K562 (cell line): ENCODE measurements at regions not wholly inside any gene's neighbourhood (a gene's known extent, or its start where the extent isn't known, plus 50 kb on each side); places are given as distances from the start of the nearest gene placed in this dataset.

Experiments used
- ATAC-seq: fragments of 200-7000 bp; cut with Tn5 transposase; 3 replicates; pipeline ENCODE4 v1.9.1; 2020; ENCODE audit warnings: moderate library complexity
- BruUV-seq: library from RNA; stranded (reverse); fragments of 400-500 nt; replicated peaks from 2 replicates; lab custom pipeline; 2021; lab: Mats Ljungman, UMichigan
- CTCF ChIA-PET: fragments of 300-600 bp; formaldehyde crosslinking; extraction: SDS; loops from one replicate; lab custom pipeline; 2021; ENCODE audit warnings: low intra/inter-chr PET ratio; lab: Yijun Ruan, JAX
- POLR2A ChIA-PET: fragments of 300-600, 350-650 bp; sonication (Branson Sonifier 250); formaldehyde crosslinking; extraction: SDS; loops from one replicate; lab custom pipeline; 2021; ENCODE audit warnings: antibody characterized with exemption, inconsistent platforms; lab: Yijun Ruan, JAX
- DNase-seq, 4 experiments: peaks; one replicate each; pipeline versions ENCODE4 v3.0.0 to v3.0.0-alpha.2; 2011 to 2018; ENCODE audit warnings: low spot score in 3 of 4, mixed read lengths in 3 of 4; ENCODE audit errors: extremely low read depth in 1 of 4
- FAIRE-seq: peaks from 2 replicates; lab custom pipeline; 2011; peaks lifted over from hg19 to GRCh38; lab: Jason Lieb, UNC
- H2AFZ ChIP-seq: 2 replicates; pipeline ENCODE4 v1.6.0; 2011; ENCODE audit warnings: low read depth, low read length, control low read depth, inconsistent platforms
- H3K27ac ChIP-seq: fragments of 200-600 bp; 3 replicates; pipeline ENCODE4 v1.8.0; 2011; ENCODE audit warnings: low read depth, mild to moderate bottlenecking, control low read depth, inconsistent platforms, low read length, moderate library complexity, mixed read lengths; ENCODE audit errors: extremely low read depth
- H3K27me3 ChIP-seq, 2 experiments: fragments of 300-600 bp in 1 of 2; 2 replicates in 1 of 2; 3 replicates in 1 of 2; pipeline versions ENCODE4 v1.6.0 to v1.8.0; 2011; ENCODE audit warnings: inconsistent platforms in 2 of 2, low read length in 2 of 2, mild to moderate bottlenecking in 1 of 2, mixed read lengths in 1 of 2, moderate library complexity in 1 of 2; ENCODE audit not compliant: control insufficient read depth in 2 of 2, insufficient read depth in 2 of 2
- H3K36me3 ChIP-seq: fragments of 300-600 bp; 3 replicates; pipeline ENCODE4 v1.8.0; 2011; ENCODE audit warnings: mild to moderate bottlenecking, low read length, inconsistent platforms; ENCODE audit not compliant: control insufficient read depth, insufficient read depth
- H3K4me1 ChIP-seq, 2 experiments: fragments of 200-600 bp in 1 of 2; replicated peaks in 1 of 2; 2 replicates in 1 of 2; 3 replicates in 1 of 2; pipeline versions ENCODE4 v1.5.1 to v1.8.0; 2011; ENCODE audit warnings: inconsistent platforms in 2 of 2, low read length in 2 of 2, mild to moderate bottlenecking in 1 of 2, mixed read lengths in 1 of 2, moderate library complexity in 1 of 2; ENCODE audit not compliant: control insufficient read depth in 2 of 2, insufficient read depth in 2 of 2
- H3K4me2 ChIP-seq: 2 replicates; pipeline ENCODE4 v1.6.1; 2011; ENCODE audit warnings: low read length, control low read depth, inconsistent platforms, mixed read lengths; ENCODE audit not compliant: insufficient read depth
- H3K4me3 ChIP-seq: fragments of 200-600 bp; sonication (generic), shearing (Covaris generic); 2 replicates; pipeline ENCODE4 v1.5.1; 2016; ENCODE audit warnings: control low read depth, inconsistent platforms
- H3K79me2 ChIP-seq: fragments of 200-600 bp; 3 replicates; pipeline ENCODE4 v1.8.0; 2011; ENCODE audit warnings: low read length, inconsistent platforms; ENCODE audit not compliant: control insufficient read depth, insufficient read depth
- H3K9ac ChIP-seq, 2 experiments: 2 replicates each; pipeline versions ENCODE4 v1.6.0 to v1.6.1; 2011; ENCODE audit warnings: low read depth in 2 of 2, low read length in 2 of 2, control low read depth in 1 of 2, inconsistent platforms in 1 of 2, mild to moderate bottlenecking in 1 of 2, mixed read lengths in 1 of 2; ENCODE audit not compliant: insufficient read depth in 1 of 2
- H3K9me1 ChIP-seq: one replicate; pipeline ENCODE4 v1.6.0; 2011; ENCODE audit warnings: inconsistent platforms, mild to moderate bottlenecking, low read length, moderate library complexity; ENCODE audit not compliant: control insufficient read depth, insufficient read depth
- H3K9me3 ChIP-seq: replicated peaks from 2 replicates; pipeline ENCODE4 v1.5.1; 2011; ENCODE audit warnings: low read depth, low read length, inconsistent platforms; ENCODE audit not compliant: control insufficient read depth, insufficient read depth
- H4K20me1 ChIP-seq: replicated peaks from 2 replicates; pipeline ENCODE4 v1.6.1; 2011; ENCODE audit warnings: low read length, inconsistent platforms, mixed read lengths; ENCODE audit not compliant: control insufficient read depth, insufficient read depth
- ZNF507 ChIP-seq: conservative IDR thresholded peaks from 2 replicates; pipeline ENCODE4 v1.6.1; 2017; ENCODE audit warnings: missing genetic modification characterization, missing compliant biosample characterization
- WGBS: fragments of 100-300 bp; shearing (Covaris generic); methylation state at CpG from one replicate; pipeline ENCODE4 v1.1.6; 2016; ENCODE audit warnings: low coverage, mixed read lengths; ENCODE audit not compliant: insufficient coverage; ENCODE audit errors: missing lambda C conversion rate; 5-methylcytosine and 5-hydroxymethylcytosine counted together
- in situ Hi-C: fragments of 300-500 bp; cut with MboI; formaldehyde crosslinking; loops from 4 replicates; pipeline ENCODE4 v1.15.0; 2018; ENCODE audit warnings: inconsistent platforms, mixed read lengths
- intact Hi-C: fragments of 100-400 bp; cut with micrococcal nuclease; formaldehyde crosslinking; loops from 2 replicates; pipeline ENCODE4 v1.14.2; 2022
- TF ChIP-seq, protein P1 (sequence below): sonication (generic); formaldehyde crosslinking; IDR thresholded peaks from 2 replicates; pipeline ENCODE4 v1.9.0; 2022; ENCODE audit warnings: mild to moderate bottlenecking, missing genetic modification reagents

DNA sequence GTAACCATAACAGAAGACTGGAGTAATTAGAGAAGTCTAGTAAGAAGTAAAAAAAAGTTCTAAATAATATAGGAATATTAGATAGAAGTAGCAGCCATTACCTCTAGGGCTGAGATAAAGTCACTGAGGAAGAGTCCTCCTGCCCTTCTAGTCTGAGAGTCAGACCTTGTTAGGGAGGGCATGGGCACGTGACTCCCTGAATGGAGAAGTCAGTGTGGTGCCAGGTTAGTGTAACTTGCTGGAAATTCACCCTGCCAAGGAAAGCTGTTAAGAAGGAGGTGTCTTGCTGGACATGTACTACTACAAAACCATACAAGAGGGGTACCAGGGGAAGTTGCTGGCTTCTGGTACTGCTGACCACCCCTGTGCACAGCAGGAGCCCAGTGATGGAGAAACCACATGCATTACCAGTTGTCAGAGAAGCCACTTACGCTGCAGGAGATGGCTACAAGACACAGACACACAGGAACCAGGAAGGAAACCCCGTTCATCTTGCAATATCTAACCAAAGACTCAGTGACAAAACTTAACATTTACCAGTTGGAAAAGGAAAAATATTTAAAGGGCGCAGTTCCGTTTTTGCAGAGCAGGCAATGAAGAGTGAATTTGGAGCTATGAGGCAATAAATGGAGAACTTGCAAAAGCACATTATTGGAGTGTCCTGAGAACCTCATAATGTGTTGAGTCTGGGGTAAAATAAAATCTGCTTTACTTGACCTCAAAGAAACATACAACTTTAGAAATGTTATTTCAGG is 77.2 kb upstream of the TLK1 start:
- no peak overlapping the region for H3K4me3 ChIP-seq
- in situ Hi-C loops (loop anchor here (10.0 kb wide), 1 partner anchor 253 kb away; no protein-coding TSS in a partner anchor), intact Hi-C loops (no loop called here)
- TF ChIP-seq ZNF507 (tag): no peak
- TF ChIP-seq, protein P1, sequence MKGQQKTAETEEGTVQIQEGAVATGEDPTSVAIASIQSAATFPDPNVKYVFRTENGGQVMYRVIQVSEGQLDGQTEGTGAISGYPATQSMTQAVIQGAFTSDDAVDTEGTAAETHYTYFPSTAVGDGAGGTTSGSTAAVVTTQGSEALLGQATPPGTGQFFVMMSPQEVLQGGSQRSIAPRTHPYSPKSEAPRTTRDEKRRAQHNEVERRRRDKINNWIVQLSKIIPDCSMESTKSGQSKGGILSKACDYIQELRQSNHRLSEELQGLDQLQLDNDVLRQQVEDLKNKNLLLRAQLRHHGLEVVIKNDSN (CRISPR knock-in tag): peak; percentile 41; the same call in 1 of the 2 replicates
- ChIA-PET POLR2A (interaction anchor here (1.2 to 1.3 kb wide), 2 partner anchors 10 to 11 kb away, joined by 3 to 5 read pairs; no protein-coding TSS in a partner anchor), CTCF (no interaction called here)
- ATAC-seq (no peak), DNase-seq (no peak), FAIRE-seq (no peak)
- no TSS peak for BruUV-seq
- no peaks in the 10 kb centered on the region for H3K79me2 ChIP-seq
- H3K9me1 ChIP-seq: no peaks in the 10 kb centered on the region
- no peaks in the 10 kb centered on the region for H3K9me3 ChIP-seq
- 34% methylated on average over 5 of the region's 5 CpGs for whole genome bisulfite sequencing
- no peak overlapping the region for H2AFZ ChIP-seq
- no peak overlapping the region for H3K4me2 ChIP-seq
- H4K20me1 ChIP-seq: no peaks in the 10 kb centered on the region
- no peak overlapping the region for H3K9ac ChIP-seq
- no peaks in the 10 kb centered on the region for H3K27me3 ChIP-seq
- H3K36me3 ChIP-seq: no peaks in the 10 kb centered on the region
- H3K27ac ChIP-seq: no peak overlapping the region
- H3K4me1 ChIP-seq: no peaks in the 10 kb centered on the region; a peak in 1 of 5 replicates
